ENCODE measurements at regions not wholly inside any gene's neighbourhood (a gene's known extent, or its start where the extent isn't known, plus 50 kb on each side); places are given as distances from the start of the nearest gene placed in this dataset.

- TF ChIP-seq JUND (IDR thresholded peaks at IDR 0.05; ENCODE audit: low read depth, low read length): no peak
- TF ChIP-seq POLR2A (IDR thresholded peaks at IDR 0.05; ENCODE audit: low read depth, low read length): no peak
- no peak for TF ChIP-seq MEF2A (IDR thresholded peaks at IDR 0.05; ENCODE audit: insufficient read depth, low read depth, low read length)
- TF ChIP-seq YY1 (IDR thresholded peaks at IDR 0.05; ENCODE audit: low read depth, low read length): no peak
- TF ChIP-seq TBL1XR1 (IDR thresholded peaks at IDR 0.05; ENCODE audit: low read depth, low read length): no peak
- no peak for TF ChIP-seq SMC3 (IDR thresholded peaks at IDR 0.05; ENCODE audit: borderline replicate concordance, low read length)
These were observed 212.6 kb upstream of the PCSK2 start for GRCh38 chr20:17014217-17014616.
